Embryonic facial prominence (tissue), 1 donor: ENCODE measurements at regions not wholly inside any gene's neighbourhood (a gene's known extent, or its start where the extent isn't known, plus 50 kb on each side); places are given as distances from the start of the nearest gene placed in this dataset.

Source experiments
- DNase-seq: peaks from one replicate; pipeline ENCODE4 v3.0.0-alpha.2; 2016; ENCODE audit errors: extremely low spot score

GRCh38 chr10:57880446-57881227, 387.1 kb downstream of the IPMK start:
- DNase-seq, result no peak

GRCh38 chr10:57874810-57875209, 392.9 kb downstream of the IPMK start:
- no peak for DNase-seq

- no peak for DNase-seq
Measured at GRCh38 chr10:57867241-57867640, 400.5 kb downstream of the IPMK start.

GRCh38 chr10:57864765-57865680, 402.7 kb downstream of the IPMK start:
- no peak for DNase-seq

- no peak for DNase-seq
Measured at GRCh38 chr10:57849691-57850357, 417.9 kb downstream of the IPMK start.

GRCh38 chr10:57846307-57847065, 421.2 kb downstream of the IPMK start:
- no peak for DNase-seq

GRCh38 chr10:57844387-57844998, 423.2 kb downstream of the IPMK start:
- DNase-seq, result no peak

- no peak for DNase-seq
Measured at GRCh38 chr10:57830877-57831560, 436.7 kb downstream of the IPMK start.

GRCh38 chr10:57825015-57825414, 442.7 kb downstream of the IPMK start:
- no peak for DNase-seq

GRCh38 chr10:57823398-57823797, 444.3 kb downstream of the IPMK start:
- no peak for DNase-seq

GRCh38 chr10:57822965-57823364, 444.7 kb downstream of the IPMK start:
- no peak for DNase-seq

- no peak for DNase-seq
Measured at GRCh38 chr10:57818522-57818921, 449.2 kb downstream of the IPMK start.

- no peak for DNase-seq
Measured at GRCh38 chr10:57817741-57818140, 450.0 kb downstream of the IPMK start.

GRCh38 chr10:57815949-57816348, 451.7 kb downstream of the IPMK start:
- no peak for DNase-seq

GRCh38 chr10:57809961-57810360, 457.7 kb downstream of the IPMK start:
- no peak for DNase-seq

- DNase-seq, result no peak
Measured at GRCh38 chr10:57807906-57808305, 459.8 kb downstream of the IPMK start.

GRCh38 chr10:57806675-57807074, 461.0 kb downstream of the IPMK start:
- DNase-seq, result no peak

- DNase-seq, result no peak
Measured at GRCh38 chr10:57799625-57800024, 468.1 kb downstream of the IPMK start.

- DNase-seq, result no peak
Measured at GRCh38 chr10:57798830-57799229, 468.9 kb downstream of the IPMK start.

GRCh38 chr10:57791546-57791945, 476.1 kb downstream of the IPMK start:
- no peak for DNase-seq

- DNase-seq, result no peak
Measured at GRCh38 chr10:57790703-57791102, 477.0 kb downstream of the IPMK start.
